Endothelial cell (in vitro differentiated cells): ENCODE measurements at regions not wholly inside any gene's neighbourhood (a gene's known extent, or its start where the extent isn't known, plus 50 kb on each side); places are given as distances from the start of the nearest gene placed in this dataset.

Experiments
- DNase-seq: peaks from one replicate; pipeline ENCODE4 v3.0.0; 2021; ENCODE audit warnings: low spot score
- H3K27ac Mint-ChIP-seq: one replicate; pipeline ENCODE4 v1.8.0; 2021; ENCODE audit warnings: mixed read lengths, inconsistent platforms; ENCODE audit not compliant: unreplicated experiment
- H3K27me3 Mint-ChIP-seq: one replicate; pipeline ENCODE4 v1.8.0; 2021; ENCODE audit warnings: mild to moderate bottlenecking, moderate library complexity, mixed read lengths, inconsistent platforms; ENCODE audit not compliant: unreplicated experiment
- H3K36me3 Mint-ChIP-seq: one replicate; pipeline ENCODE4 v1.8.0; 2021; ENCODE audit warnings: mild to moderate bottlenecking, low read depth, mixed read lengths, inconsistent platforms; ENCODE audit not compliant: unreplicated experiment
- H3K4me1 Mint-ChIP-seq: one replicate; pipeline ENCODE4 v1.8.0; 2021; ENCODE audit warnings: mild to moderate bottlenecking, mixed read lengths, inconsistent platforms; ENCODE audit not compliant: unreplicated experiment
- H3K4me3 Mint-ChIP-seq: one replicate; pipeline ENCODE4 v1.8.0; 2021; ENCODE audit warnings: mild to moderate bottlenecking, mixed read lengths, inconsistent platforms; ENCODE audit not compliant: unreplicated experiment
- H3K9me3 Mint-ChIP-seq: one replicate; pipeline ENCODE4 v1.8.0; 2021; ENCODE audit warnings: mixed read lengths, inconsistent platforms; ENCODE audit not compliant: unreplicated experiment
- TF ChIP-seq, protein P1 (sequence below): fragments of 200-600 bp; sonication (generic); IDR thresholded peaks from one replicate; pipeline ENCODE4 v1.5.0; 2021; ENCODE audit warnings: antibody characterized with exemption; ENCODE audit not compliant: unreplicated experiment

DNA sequence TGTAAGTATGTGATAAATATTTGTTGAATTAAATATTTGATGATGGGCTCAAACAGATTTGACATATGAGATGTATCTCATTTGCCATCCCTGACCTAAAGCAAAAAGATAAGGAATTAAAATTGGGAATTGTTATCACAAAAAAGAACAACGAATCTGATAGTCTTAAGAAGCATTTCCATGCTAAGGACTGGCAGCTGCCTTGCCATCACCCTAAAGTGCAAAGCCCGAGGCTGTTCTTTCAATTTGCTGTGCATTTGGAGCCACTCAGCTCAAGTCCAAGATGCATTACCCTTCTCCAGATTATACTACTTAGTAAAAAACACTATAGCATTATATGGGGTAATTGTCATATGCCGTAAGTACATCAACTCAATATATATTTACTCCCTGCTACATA lies 618.3 kb upstream of the CLINT1 start:
- Mint-ChIP-seq H3K4me3 (no peak overlapping the region), H3K27ac (no peak overlapping the region), H3K36me3 (no peaks in the 10 kb centered on the region), H3K27me3 (peaks cover 5% of the 10 kb centered on the region), H3K9me3 (no peaks in the 10 kb centered on the region), H3K4me1 (peaks cover 3% of the 10 kb centered on the region)
- TF ChIP-seq, protein P1, sequence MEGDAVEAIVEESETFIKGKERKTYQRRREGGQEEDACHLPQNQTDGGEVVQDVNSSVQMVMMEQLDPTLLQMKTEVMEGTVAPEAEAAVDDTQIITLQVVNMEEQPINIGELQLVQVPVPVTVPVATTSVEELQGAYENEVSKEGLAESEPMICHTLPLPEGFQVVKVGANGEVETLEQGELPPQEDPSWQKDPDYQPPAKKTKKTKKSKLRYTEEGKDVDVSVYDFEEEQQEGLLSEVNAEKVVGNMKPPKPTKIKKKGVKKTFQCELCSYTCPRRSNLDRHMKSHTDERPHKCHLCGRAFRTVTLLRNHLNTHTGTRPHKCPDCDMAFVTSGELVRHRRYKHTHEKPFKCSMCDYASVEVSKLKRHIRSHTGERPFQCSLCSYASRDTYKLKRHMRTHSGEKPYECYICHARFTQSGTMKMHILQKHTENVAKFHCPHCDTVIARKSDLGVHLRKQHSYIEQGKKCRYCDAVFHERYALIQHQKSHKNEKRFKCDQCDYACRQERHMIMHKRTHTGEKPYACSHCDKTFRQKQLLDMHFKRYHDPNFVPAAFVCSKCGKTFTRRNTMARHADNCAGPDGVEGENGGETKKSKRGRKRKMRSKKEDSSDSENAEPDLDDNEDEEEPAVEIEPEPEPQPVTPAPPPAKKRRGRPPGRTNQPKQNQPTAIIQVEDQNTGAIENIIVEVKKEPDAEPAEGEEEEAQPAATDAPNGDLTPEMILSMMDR, result no peak
- DNase-seq, result no peak

DNA sequence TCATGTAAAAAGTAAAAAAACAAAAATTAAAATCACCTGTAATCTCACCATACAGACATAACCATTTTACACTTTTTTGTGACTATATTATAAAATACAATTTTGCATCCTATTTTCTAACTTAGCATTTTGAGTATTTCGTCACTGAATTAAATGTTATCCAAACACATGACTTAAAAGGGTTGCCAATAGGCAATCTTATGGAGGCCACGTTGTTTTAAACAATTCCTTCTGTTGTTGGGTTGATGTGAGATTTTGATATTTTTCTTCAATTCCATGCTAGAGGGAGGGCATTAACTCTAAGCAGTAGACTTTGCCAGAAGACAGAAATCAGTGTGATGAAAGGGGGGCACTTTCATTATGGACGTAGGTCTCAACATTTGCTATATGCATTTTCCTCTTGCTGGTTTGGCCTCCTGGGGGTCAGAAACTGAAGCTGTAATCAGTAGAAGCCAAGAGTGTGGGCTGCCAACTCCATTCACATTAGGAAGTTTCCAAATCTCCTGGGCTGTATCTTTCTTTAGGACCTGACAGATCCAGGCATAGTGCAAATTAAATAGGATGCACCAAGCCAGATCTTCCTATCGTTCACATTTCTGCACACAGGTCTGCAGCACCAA lies 614.2 kb upstream of the CLINT1 start:
- H3K4me3 Mint-ChIP-seq, result no peak overlapping the region

DNA sequence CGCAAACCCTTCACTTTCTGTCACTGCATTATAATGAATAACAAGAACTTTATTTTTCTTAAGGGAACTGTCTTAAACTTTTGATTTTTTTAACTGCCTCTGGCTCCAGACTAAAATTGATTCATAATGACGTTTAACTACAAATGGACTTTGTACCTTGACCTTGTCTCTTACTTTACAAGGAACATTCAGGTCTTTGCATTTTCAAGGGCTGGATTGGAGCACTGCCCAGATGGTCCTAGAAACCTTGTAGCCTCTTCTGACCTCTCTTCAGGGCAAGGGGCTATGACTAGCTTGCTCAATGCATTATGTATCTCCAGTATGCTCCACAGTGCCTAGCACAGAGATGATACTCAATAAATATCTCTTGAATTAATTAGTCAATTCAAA lies 612.6 kb upstream of the CLINT1 start:
- H3K9me3 Mint-ChIP-seq, result no peaks in the 10 kb centered on the region
- DNase-seq, result no peak
- peaks cover 4% of the 10 kb centered on the region for H3K4me1 Mint-ChIP-seq
- H3K27me3 Mint-ChIP-seq, result peaks cover 2% of the 10 kb centered on the region
- H3K36me3 Mint-ChIP-seq, result no peaks in the 10 kb centered on the region
- no peak overlapping the region for H3K4me3 Mint-ChIP-seq
- no peak overlapping the region for H3K27ac Mint-ChIP-seq
- TF ChIP-seq, protein P1, result no peak

More for the DNA sequence above, 614.2 kb upstream of the CLINT1 start:
- TF ChIP-seq, protein P1, result no peak
- no peaks in the 10 kb centered on the region for H3K36me3 Mint-ChIP-seq
- H3K9me3 Mint-ChIP-seq, result no peaks in the 10 kb centered on the region
- H3K27me3 Mint-ChIP-seq, result peaks cover 2% of the 10 kb centered on the region
- DNase-seq, result no peak
- H3K27ac Mint-ChIP-seq, result no peak overlapping the region
- peaks cover 6% of the 10 kb centered on the region for H3K4me1 Mint-ChIP-seq

DNA sequence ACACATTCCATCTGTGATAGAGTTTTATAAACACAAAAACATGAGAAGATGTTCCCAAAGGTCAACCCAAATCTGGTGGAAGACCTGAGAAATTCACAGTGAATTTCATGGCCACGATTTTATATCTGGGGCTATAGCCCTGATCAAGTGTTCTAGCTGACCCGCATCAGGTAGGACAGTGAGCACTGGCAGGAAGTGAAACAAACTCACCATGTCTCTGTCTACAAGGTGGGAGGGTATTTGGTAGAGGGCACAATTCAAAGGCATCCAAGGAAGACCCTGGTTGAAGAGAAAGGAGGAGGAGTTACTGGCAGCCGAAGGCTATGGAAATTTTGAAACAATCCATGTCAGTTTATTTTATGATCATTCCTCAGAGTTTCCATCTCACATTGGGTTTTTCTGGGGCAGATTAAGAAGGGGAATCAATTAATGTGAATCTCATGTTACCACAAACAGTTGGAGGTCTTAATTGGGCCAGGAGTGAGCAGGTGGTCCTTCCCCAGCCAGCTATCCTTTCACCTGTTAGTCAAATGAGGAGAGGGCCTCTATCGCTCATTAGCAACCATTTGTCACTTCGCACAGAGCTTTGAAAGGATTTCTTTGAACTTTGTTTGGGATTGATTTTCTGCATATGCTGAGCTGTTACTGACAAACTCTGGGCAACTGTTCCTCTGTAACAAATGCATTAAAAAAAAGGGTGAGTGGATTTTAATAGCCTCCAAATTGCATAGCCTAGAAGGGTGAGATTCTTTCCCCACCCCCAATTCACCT lies 612.0 kb upstream of the CLINT1 start:
- Mint-ChIP-seq H3K36me3 (no peaks in the 10 kb centered on the region), H3K27ac (no peak overlapping the region), H3K4me1 (peaks cover 8% of the 10 kb centered on the region), H3K9me3 (no peaks in the 10 kb centered on the region), H3K27me3 (peaks cover 2% of the 10 kb centered on the region), H3K4me3 (no peak overlapping the region)
- DNase-seq, result no peak
- TF ChIP-seq, protein P1, result no peak

DNA sequence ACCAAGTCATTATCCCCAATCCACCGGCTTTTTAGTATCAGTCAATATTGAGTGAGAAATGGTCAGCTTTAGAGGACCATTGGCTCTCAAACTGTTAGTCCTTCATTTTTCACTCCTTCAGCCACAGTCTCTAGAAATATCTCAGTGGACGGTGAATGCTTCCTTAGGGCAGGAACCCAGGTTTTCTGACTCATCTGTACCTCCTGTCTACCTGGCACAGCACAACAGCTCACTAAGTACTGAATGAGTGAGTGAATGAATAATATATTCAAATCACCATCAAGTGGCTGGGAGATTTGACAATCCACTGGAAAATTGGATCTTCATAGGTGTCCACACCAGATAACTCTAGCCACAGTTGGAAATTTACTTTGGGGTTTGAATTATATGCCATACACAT lies 609.5 kb upstream of the CLINT1 start:
- H3K4me1 Mint-ChIP-seq, result peaks cover 25% of the 10 kb centered on the region
- H3K36me3 Mint-ChIP-seq, result no peaks in the 10 kb centered on the region
- peak overlapping the region; percentile 39 for H3K27ac Mint-ChIP-seq
- no peaks in the 10 kb centered on the region for H3K9me3 Mint-ChIP-seq
- DNase-seq, result no peak
- no peak overlapping the region for H3K4me3 Mint-ChIP-seq
- TF ChIP-seq, protein P1, result no peak
- no peaks in the 10 kb centered on the region for H3K27me3 Mint-ChIP-seq
